ENCODE measurements at regions not wholly inside any gene's neighbourhood (a gene's known extent, or its start where the extent isn't known, plus 50 kb on each side); places are given as distances from the start of the nearest gene placed in this dataset.

GRCh38 chr5:93791518-93791972 lies 50.1 kb upstream of the POU5F2 start:
- Histone ChIP-seq H3K9ac (ENCODE audit: control insufficient read depth, extremely low read depth, insufficient read depth, low read length) (no peak overlapping the region), H3K9me3 (ENCODE audit: control insufficient read depth, low read depth, low read length) (no peaks in the 10 kb centered on the region), H3K4me2 (ENCODE audit: control insufficient read depth, extremely low read depth, insufficient read depth, low read depth, low read length) (no peak overlapping the region), H2AFZ (ENCODE audit: control insufficient read depth, low read length) (no peak overlapping the region), H3K36me3 (ENCODE audit: control insufficient read depth in 2 of 2, extremely low read depth in 1 of 2, insufficient read depth in 2 of 2, low read length in 2 of 2) (no peaks in the 10 kb centered on the region), H3K27ac (ENCODE audit: control insufficient read depth, insufficient read depth, low read length) (no peak overlapping the region), H3K9me1 (ENCODE audit: control insufficient read depth, extremely low read depth, insufficient read depth, low read length) (no peaks in the 10 kb centered on the region), H3K4me1 (ENCODE audit: control insufficient read depth, extremely low read depth, insufficient read depth, low read length) (peaks cover 9% of the 10 kb centered on the region), H3K79me2 (ENCODE audit: control insufficient read depth, insufficient read depth, low read length) (no peaks in the 10 kb centered on the region), H3K27me3 (ENCODE audit: control insufficient read depth, extremely low read depth, insufficient read depth, low read length) (no peaks in the 10 kb centered on the region), H4K20me1 (ENCODE audit: control insufficient read depth, extremely low read depth, insufficient read depth, low read length) (no peaks in the 10 kb centered on the region), H3K4me3 (ENCODE audit: control insufficient read depth in 2 of 3, extremely low read depth in 1 of 3, insufficient read depth in 2 of 3, low read depth in 1 of 3, low read length in 3 of 3) (no peak overlapping the region)
- TF ChIP-seq, protein P1, sequence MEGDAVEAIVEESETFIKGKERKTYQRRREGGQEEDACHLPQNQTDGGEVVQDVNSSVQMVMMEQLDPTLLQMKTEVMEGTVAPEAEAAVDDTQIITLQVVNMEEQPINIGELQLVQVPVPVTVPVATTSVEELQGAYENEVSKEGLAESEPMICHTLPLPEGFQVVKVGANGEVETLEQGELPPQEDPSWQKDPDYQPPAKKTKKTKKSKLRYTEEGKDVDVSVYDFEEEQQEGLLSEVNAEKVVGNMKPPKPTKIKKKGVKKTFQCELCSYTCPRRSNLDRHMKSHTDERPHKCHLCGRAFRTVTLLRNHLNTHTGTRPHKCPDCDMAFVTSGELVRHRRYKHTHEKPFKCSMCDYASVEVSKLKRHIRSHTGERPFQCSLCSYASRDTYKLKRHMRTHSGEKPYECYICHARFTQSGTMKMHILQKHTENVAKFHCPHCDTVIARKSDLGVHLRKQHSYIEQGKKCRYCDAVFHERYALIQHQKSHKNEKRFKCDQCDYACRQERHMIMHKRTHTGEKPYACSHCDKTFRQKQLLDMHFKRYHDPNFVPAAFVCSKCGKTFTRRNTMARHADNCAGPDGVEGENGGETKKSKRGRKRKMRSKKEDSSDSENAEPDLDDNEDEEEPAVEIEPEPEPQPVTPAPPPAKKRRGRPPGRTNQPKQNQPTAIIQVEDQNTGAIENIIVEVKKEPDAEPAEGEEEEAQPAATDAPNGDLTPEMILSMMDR (optimal IDR thresholded peaks at IDR 0.05 in 1 of 3, IDR thresholded peaks at IDR 0.05 in 1 of 3, conservative IDR thresholded peaks at IDR 0.05 in 1 of 3; ENCODE audit: extremely low read depth in 1 of 3, insufficient read depth in 2 of 3, low read length in 3 of 3), result no peak
- FAIRE-seq, result no peak
- dilution Hi-C loops (cut with MboI; ENCODE audit: extremely low pct_ligation_motif_present, low sequenced_read_pairs), result no loop called here
- DNase-seq (ENCODE audit: low read depth, low spot score), result no peak

All from keratinocyte (primary cell).